GM23338 (cell line): ENCODE measurements at regions not wholly inside any gene's neighbourhood (a gene's known extent, or its start where the extent isn't known, plus 50 kb on each side); places are given as distances from the start of the nearest gene placed in this dataset.

ENCODE experiments used
- ATAC-seq: fragments of 200-7000 bp; cut with Tn5 transposase; 3 replicates; pipeline ENCODE4 v1.9.1; 2020
- DNase-seq: peaks from one replicate; pipeline ENCODE4 v3.0.0-alpha.2; 2015; ENCODE audit warnings: low spot score
- H2AFZ ChIP-seq: fragments of 200-600 bp; sonication (generic); 2 replicates; pipeline ENCODE4 v1.8.0; 2016; ENCODE audit warnings: antibody characterized with exemption, mild to moderate bottlenecking, moderate library complexity
- H3F3A ChIP-seq: fragments of 200-600 bp; sonication (generic); replicated peaks from 2 replicates; pipeline ENCODE4 v1.8.0; 2017; ENCODE audit warnings: antibody characterized with exemption, mixed run types, low read depth
- H3K27ac ChIP-seq: fragments of 200-600 bp; sonication (generic); 2 replicates; pipeline ENCODE4 v1.6.1; 2016; ENCODE audit warnings: low read depth
- H3K27me3 ChIP-seq: fragments of 200-600 bp; sonication (generic); 2 replicates; pipeline ENCODE4 v1.8.0; 2016; ENCODE audit warnings: mild to moderate bottlenecking, mixed run types, moderate library complexity; ENCODE audit not compliant: insufficient read depth
- H3K36me3 ChIP-seq: fragments of 200-600 bp; sonication (generic); 2 replicates; pipeline ENCODE4 v1.8.0; 2016; ENCODE audit warnings: mild to moderate bottlenecking; ENCODE audit not compliant: insufficient read depth
- H3K4me1 ChIP-seq: fragments of 200-600 bp; sonication (generic); 2 replicates; pipeline ENCODE4 v1.8.0; 2016; ENCODE audit warnings: mild to moderate bottlenecking, moderate library complexity; ENCODE audit not compliant: insufficient read depth
- H3K4me2 ChIP-seq: fragments of 200-600 bp; sonication (generic); 2 replicates; pipeline ENCODE4 v1.7.1; 2017; ENCODE audit warnings: mixed run types
- H3K4me3 ChIP-seq: fragments of 200-600 bp; sonication (generic); 2 replicates; pipeline ENCODE4 v1.6.1; 2016; ENCODE audit warnings: mixed run types
- H3K79me2 ChIP-seq: fragments of 200-600 bp; sonication (generic); replicated peaks from 2 replicates; pipeline ENCODE4 v1.8.0; 2017; ENCODE audit warnings: mild to moderate bottlenecking; ENCODE audit not compliant: insufficient read depth
- H3K9me2 ChIP-seq: fragments of 200-600 bp; sonication (generic); 2 replicates; pipeline ENCODE4 v1.8.0; 2017; ENCODE audit not compliant: insufficient read depth
- H4K20me1 ChIP-seq: fragments of 200-600 bp; sonication (generic); replicated peaks from 2 replicates; pipeline ENCODE4 v1.8.0; 2017; ENCODE audit warnings: mild to moderate bottlenecking; ENCODE audit not compliant: insufficient read depth
- H3K27ac Mint-ChIP-seq: 2 replicates; pipeline ENCODE4 v1.8.0; 2020; ENCODE audit warnings: inconsistent platforms, mild to moderate bottlenecking, moderate library complexity, mixed read lengths
- H3K27me3 Mint-ChIP-seq: 3 replicates; pipeline ENCODE4 v1.8.0; 2022; ENCODE audit warnings: low read depth, mild to moderate bottlenecking, moderate library complexity, mixed read lengths, inconsistent platforms; ENCODE audit not compliant: insufficient read depth, poor library complexity
- H3K36me3 Mint-ChIP-seq: 3 replicates; pipeline ENCODE4 v1.8.0; 2021; ENCODE audit warnings: low read depth, mild to moderate bottlenecking, inconsistent platforms, moderate library complexity, mixed read lengths
- H3K4me1 Mint-ChIP-seq: 3 replicates; pipeline ENCODE4 v1.8.0; 2020; ENCODE audit warnings: mild to moderate bottlenecking, inconsistent platforms, mixed read lengths
- H3K4me3 Mint-ChIP-seq: 3 replicates; pipeline ENCODE4 v1.8.0; 2021; ENCODE audit warnings: moderate library complexity, mild to moderate bottlenecking, inconsistent platforms, mixed read lengths
- H3K9me3 Mint-ChIP-seq: 3 replicates; pipeline ENCODE4 v1.8.0; 2020; ENCODE audit warnings: moderate library complexity, mild to moderate bottlenecking, inconsistent platforms, mixed read lengths
- CREB1 ChIP-seq: fragments of 250-450 bp; sonication (Bioruptor Pico); IDR thresholded peaks from 2 replicates; pipeline ENCODE4 v1.5.0; 2020; ENCODE audit warnings: low read depth, mild to moderate bottlenecking, moderate library complexity
- CTCF ChIP-seq, 2 experiments: fragments of 200-600 bp in 1 of 2; sonication (generic) in 1 of 2; conservative IDR thresholded peaks; 2 replicates each; pipeline versions ENCODE4 v1.5.1 to v1.6.1; 2016 to 2017; ENCODE audit warnings: antibody characterized with exemption in 2 of 2, low read depth in 2 of 2, mild to moderate bottlenecking in 2 of 2, moderate library complexity in 1 of 2
- ETS1 ChIP-seq: IDR thresholded peaks from 2 replicates; pipeline ENCODE4 v1.6.1; 2016; ENCODE audit warnings: antibody characterized with exemption
- EZH2 ChIP-seq: fragments of 200-600 bp; sonication (generic); IDR thresholded peaks from one replicate; pipeline ENCODE4 v1.8.0; 2017; ENCODE audit warnings: antibody characterized with exemption, mild to moderate bottlenecking, low read depth; ENCODE audit not compliant: unreplicated experiment
- EZH2phosphoT487 ChIP-seq: fragments of 200-600 bp; sonication (generic); IDR thresholded peaks from one replicate; pipeline ENCODE4 v1.8.1; 2018; ENCODE audit warnings: antibody characterized with exemption; ENCODE audit not compliant: unreplicated experiment
- JUNB ChIP-seq: IDR thresholded peaks from one replicate; pipeline ENCODE4 v1.6.1; 2016; ENCODE audit warnings: antibody characterized with exemption; ENCODE audit not compliant: unreplicated experiment
- NANOG ChIP-seq: IDR thresholded peaks from 2 replicates; pipeline ENCODE4 v1.6.1; 2016; ENCODE audit warnings: antibody characterized with exemption, borderline replicate concordance
- POLR2AphosphoS5 ChIP-seq: IDR thresholded peaks from 2 replicates; pipeline ENCODE4 v1.6.1; 2016; ENCODE audit warnings: antibody characterized with exemption, low read depth
- REST ChIP-seq: IDR thresholded peaks from one replicate; pipeline ENCODE4 v1.6.1; 2018; ENCODE audit warnings: antibody characterized with exemption; ENCODE audit not compliant: unreplicated experiment
- STAT1 ChIP-seq: IDR thresholded peaks from one replicate; pipeline ENCODE4 v1.6.1; 2016; ENCODE audit warnings: antibody characterized with exemption; ENCODE audit not compliant: unreplicated experiment
- ZNF114 ChIP-seq: fragments of 250-450 bp; sonication (Bioruptor Pico); IDR thresholded peaks from 2 replicates; pipeline ENCODE4 v1.5.0; 2020; ENCODE audit warnings: mild to moderate bottlenecking, moderate library complexity
- ZNF331 ChIP-seq: fragments of 250-450 bp; sonication (Bioruptor Pico); IDR thresholded peaks from 2 replicates; pipeline ENCODE4 v1.5.0; 2020; ENCODE audit warnings: low read depth, mild to moderate bottlenecking, moderate library complexity

DNA sequence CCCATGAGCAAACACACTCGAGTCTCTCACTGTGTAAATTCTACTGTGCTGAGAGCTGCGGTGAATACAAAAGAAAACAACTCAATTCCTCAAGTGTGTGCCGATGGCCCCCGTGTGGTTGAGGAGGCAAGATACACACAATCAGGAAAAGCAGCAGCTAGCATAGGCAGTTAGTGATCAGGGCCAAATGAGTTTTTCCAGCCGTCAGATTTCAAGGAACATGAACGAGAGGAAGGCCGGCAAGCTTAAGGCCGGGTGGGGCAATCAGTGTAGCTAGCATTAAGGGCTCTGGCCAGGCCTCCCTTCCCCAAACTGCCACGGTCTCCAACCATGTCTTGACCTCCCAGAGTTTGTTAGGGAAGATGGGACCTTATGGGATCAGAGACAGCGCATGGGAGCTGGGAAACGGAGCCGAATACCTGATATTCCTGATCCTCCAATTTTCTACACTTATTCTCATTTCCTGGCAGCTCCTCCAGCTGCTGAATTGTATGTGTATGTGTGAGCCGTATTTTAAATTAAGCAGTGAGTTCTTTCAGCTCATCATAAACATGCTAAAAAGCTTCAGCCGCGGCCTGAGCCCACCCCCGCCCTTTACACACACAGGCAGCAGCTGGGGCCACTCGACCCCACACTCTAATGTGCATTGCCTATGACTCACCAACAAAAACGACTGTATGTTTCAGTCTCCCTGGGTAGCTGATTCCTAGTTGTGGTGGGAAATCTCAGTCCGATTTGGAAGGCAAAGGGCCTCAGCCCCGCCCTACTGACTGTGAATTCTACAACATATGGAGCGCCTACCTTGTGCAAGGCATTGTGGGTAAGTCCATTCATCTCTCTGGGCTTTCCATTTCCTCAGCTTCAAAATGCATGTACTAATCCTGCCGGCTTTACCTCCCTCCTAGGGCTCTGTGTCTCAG lies 59.9 kb downstream of the RTL9 start:
- Histone ChIP-seq H3F3A (no peaks in the 10 kb centered on the region), H4K20me1 (no peaks in the 10 kb centered on the region), H3K36me3 (no peaks in the 10 kb centered on the region), H3K79me2 (no peaks in the 10 kb centered on the region), H3K4me2 (no peak overlapping the region), H2AFZ (0 out of 2 replicates have a peak overlapping the region, but pooled peaks have one; percentile 59), H3K27me3 (no peaks in the 10 kb centered on the region), H3K4me3 (no peak overlapping the region), H3K27ac (no peak overlapping the region), H3K4me1 (no peaks in the 10 kb centered on the region; the same call in 1 of the 2 replicates), H3K9me2 (no peaks in the 10 kb centered on the region)
- no peak for TF ChIP-seq CREB1 (CRISPR knock-in tag)
- TF ChIP-seq CTCF (conservative IDR thresholded peaks at IDR 0.05; ENCODE audit: low read depth in 2 of 2) = peak; percentile 51 to 62
- no peak for TF ChIP-seq ZNF114 (CRISPR knock-in tag)
- TF ChIP-seq STAT1 = no peak
- TF ChIP-seq REST = no peak
- TF ChIP-seq EZH2 = no peak
- TF ChIP-seq POLR2AphosphoS5 = no peak
- peaks cover 17% of the 10 kb centered on the region for H3K4me1 Mint-ChIP-seq
- no peak overlapping the region for H3K27ac Mint-ChIP-seq
- no peaks in the 10 kb centered on the region for H3K36me3 Mint-ChIP-seq
- no peak overlapping the region for H3K4me3 Mint-ChIP-seq
- peaks cover 4% of the 10 kb centered on the region for H3K27me3 Mint-ChIP-seq
- no peaks in the 10 kb centered on the region for H3K9me3 Mint-ChIP-seq
- DNase-seq (peak; percentile 64), ATAC-seq (peak; percentile 89)

- H3K27ac ChIP-seq = no peak overlapping the region
- no peaks in the 10 kb centered on the region for H3K36me3 ChIP-seq
- ATAC-seq (no peak), DNase-seq (no peak)
- no peak overlapping the region for H3K4me3 ChIP-seq
- no peaks in the 10 kb centered on the region for H3K79me2 ChIP-seq
- H3K9me2 ChIP-seq = no peaks in the 10 kb centered on the region
- no peak overlapping the region for H3K27ac Mint-ChIP-seq
- H3F3A ChIP-seq = no peaks in the 10 kb centered on the region
- H3K9me3 Mint-ChIP-seq = no peaks in the 10 kb centered on the region
- H3K36me3 Mint-ChIP-seq = no peaks in the 10 kb centered on the region
- no peak overlapping the region for H2AFZ ChIP-seq
- H3K27me3 Mint-ChIP-seq = peaks cover 4% of the 10 kb centered on the region
- no peak overlapping the region for H3K4me2 ChIP-seq
- H3K4me3 Mint-ChIP-seq = no peak overlapping the region
- H3K27me3 ChIP-seq = no peaks in the 10 kb centered on the region
- H3K4me1 Mint-ChIP-seq = peaks cover 17% of the 10 kb centered on the region
- no peaks in the 10 kb centered on the region for H4K20me1 ChIP-seq
- H3K4me1 ChIP-seq = no peaks in the 10 kb centered on the region; the same call in 1 of the 2 replicates
- no peak for TF ChIP-seq JUNB
- TF ChIP-seq POLR2AphosphoS5 = no peak
- no peak for TF ChIP-seq ETS1
- no peak for TF ChIP-seq EZH2phosphoT487
- no peak for TF ChIP-seq ZNF331 (CRISPR knock-in tag)
- TF ChIP-seq EZH2 = no peak
- no peak for TF ChIP-seq CTCF (conservative IDR thresholded peaks at IDR 0.05; ENCODE audit: low read depth in 2 of 2)
- no peak for TF ChIP-seq NANOG
Observed at GRCh38 chrX:110419512-110419911, 60.9 kb downstream of the RTL9 start.
